Adipocyte (in vitro differentiated cells): ENCODE measurements at regions not wholly inside any gene's neighbourhood (a gene's known extent, or its start where the extent isn't known, plus 50 kb on each side); places are given as distances from the start of the nearest gene placed in this dataset.

Source experiments
- DNase-seq: peaks from one replicate; pipeline ENCODE4 v3.0.0-alpha.2; 2015; ENCODE audit warnings: low read depth
- H3K27me3 ChIP-seq: replicated peaks from 2 replicates; pipeline ENCODE4 v1.7.0; 2013; ENCODE audit warnings: mild to moderate bottlenecking, low read length, moderate library complexity; ENCODE audit not compliant: control insufficient read depth, insufficient read depth
- H3K36me3 ChIP-seq: 2 replicates; pipeline ENCODE4 v1.7.0; 2013; ENCODE audit warnings: low read length, mild to moderate bottlenecking, moderate library complexity; ENCODE audit not compliant: control insufficient read depth, insufficient read depth, severe bottlenecking
- H3K4me1 ChIP-seq: 2 replicates; pipeline ENCODE4 v1.7.0; 2013; ENCODE audit warnings: mild to moderate bottlenecking, low read length, moderate library complexity; ENCODE audit not compliant: control insufficient read depth, insufficient read depth
- H3K4me3 ChIP-seq: 2 replicates; pipeline ENCODE4 v1.7.0; 2013; ENCODE audit warnings: mild to moderate bottlenecking, low read length, moderate library complexity
- H3K9ac ChIP-seq: 2 replicates; pipeline ENCODE4 v1.7.0; 2013; ENCODE audit warnings: mild to moderate bottlenecking, low read length, moderate library complexity
- H3K9me3 ChIP-seq: 2 replicates; pipeline ENCODE4 v1.7.0; 2013; ENCODE audit warnings: mild to moderate bottlenecking, low read length, moderate library complexity; ENCODE audit not compliant: control insufficient read depth

GRCh38 chr5:164563370-164563769 is 1058.0 kb downstream of the MAT2B start:
- Histone ChIP-seq H3K4me3 (no peak overlapping the region), H3K27me3 (no peaks in the 10 kb centered on the region), H3K36me3 (no peaks in the 10 kb centered on the region), H3K9ac (no peak overlapping the region), H3K4me1 (no peaks in the 10 kb centered on the region), H3K9me3 (no peaks in the 10 kb centered on the region)
- DNase-seq = no peak

GRCh38 chr5:164573397-164573796 is 1068.0 kb downstream of the MAT2B start:
- Histone ChIP-seq H3K36me3 (no peaks in the 10 kb centered on the region), H3K9ac (peak overlapping the region; percentile 39), H3K4me3 (no peak overlapping the region), H3K9me3 (no peaks in the 10 kb centered on the region), H3K27me3 (no peaks in the 10 kb centered on the region), H3K4me1 (peaks cover 4% of the 10 kb centered on the region)
- DNase-seq = no peak

- Histone ChIP-seq H3K4me3 (no peak overlapping the region), H3K36me3 (no peaks in the 10 kb centered on the region), H3K27me3 (no peaks in the 10 kb centered on the region), H3K9ac (no peak overlapping the region), H3K4me1 (peaks cover 4% of the 10 kb centered on the region), H3K9me3 (no peaks in the 10 kb centered on the region)
- DNase-seq = no peak
These were observed 1071.8 kb downstream of the MAT2B start for GRCh38 chr5:164577201-164577600.

GRCh38 chr5:164577742-164578141 is 1072.3 kb downstream of the MAT2B start:
- Histone ChIP-seq H3K9me3 (no peaks in the 10 kb centered on the region), H3K4me1 (peaks cover 4% of the 10 kb centered on the region), H3K36me3 (no peaks in the 10 kb centered on the region), H3K27me3 (no peaks in the 10 kb centered on the region), H3K9ac (no peak overlapping the region), H3K4me3 (no peak overlapping the region)
- DNase-seq = no peak

GRCh38 chr5:164578401-164578800 is 1073.0 kb downstream of the MAT2B start:
- DNase-seq = no peak
- H3K36me3 ChIP-seq = no peaks in the 10 kb centered on the region
- H3K9me3 ChIP-seq = no peaks in the 10 kb centered on the region
- peaks cover 1% of the 10 kb centered on the region for H3K4me1 ChIP-seq
- no peak overlapping the region for H3K9ac ChIP-seq
- H3K27me3 ChIP-seq = no peaks in the 10 kb centered on the region
- no peak overlapping the region for H3K4me3 ChIP-seq

GRCh38 chr5:164578911-164579310 is 1073.5 kb downstream of the MAT2B start:
- Histone ChIP-seq H3K27me3 (no peaks in the 10 kb centered on the region), H3K36me3 (no peaks in the 10 kb centered on the region), H3K9ac (no peak overlapping the region), H3K4me1 (no peaks in the 10 kb centered on the region), H3K9me3 (no peaks in the 10 kb centered on the region), H3K4me3 (no peak overlapping the region)
- DNase-seq = no peak

GRCh38 chr5:164580155-164580554 is 1074.7 kb downstream of the MAT2B start:
- no peaks in the 10 kb centered on the region for H3K4me1 ChIP-seq
- DNase-seq = no peak

GRCh38 chr5:164581889-164582288 is 1076.5 kb downstream of the MAT2B start:
- Histone ChIP-seq H3K9me3 (no peaks in the 10 kb centered on the region), H3K4me3 (no peak overlapping the region), H3K9ac (no peak overlapping the region)

More at GRCh38 chr5:164580155-164580554, 1074.7 kb downstream of the MAT2B start:
- no peaks in the 10 kb centered on the region for H3K36me3 ChIP-seq
- H3K4me3 ChIP-seq = no peak overlapping the region
- H3K27me3 ChIP-seq = no peaks in the 10 kb centered on the region
- no peak overlapping the region for H3K9ac ChIP-seq
- H3K9me3 ChIP-seq = no peaks in the 10 kb centered on the region

GRCh38 chr5:164593982-164594381 is 1088.6 kb downstream of the MAT2B start:
- Histone ChIP-seq H3K27me3 (no peaks in the 10 kb centered on the region), H3K36me3 (no peaks in the 10 kb centered on the region), H3K9ac (no peak overlapping the region), H3K4me3 (no peak overlapping the region), H3K9me3 (no peaks in the 10 kb centered on the region), H3K4me1 (no peaks in the 10 kb centered on the region)
- no peak for DNase-seq

More at GRCh38 chr5:164581889-164582288, 1076.5 kb downstream of the MAT2B start:
- H3K4me1 ChIP-seq = no peaks in the 10 kb centered on the region
- H3K36me3 ChIP-seq = no peaks in the 10 kb centered on the region
- no peaks in the 10 kb centered on the region for H3K27me3 ChIP-seq
- no peak for DNase-seq

- H3K27me3 ChIP-seq = no peaks in the 10 kb centered on the region
- H3K4me1 ChIP-seq = peaks cover 9% of the 10 kb centered on the region
- no peaks in the 10 kb centered on the region for H3K9me3 ChIP-seq
- H3K9ac ChIP-seq = no peak overlapping the region
- H3K4me3 ChIP-seq = no peak overlapping the region
- DNase-seq = no peak
- no peaks in the 10 kb centered on the region for H3K36me3 ChIP-seq
These were observed 1092.0 kb downstream of the MAT2B start for GRCh38 chr5:164597293-164597900.

GRCh38 chr5:164600274-164600673 is 1094.9 kb downstream of the MAT2B start:
- H3K9ac ChIP-seq = peak overlapping the region; percentile 2
- peak; percentile 60 for DNase-seq

GRCh38 chr5:164600929-164601535 is 1095.6 kb downstream of the MAT2B start:
- Histone ChIP-seq H3K4me3 (no peak overlapping the region), H3K9me3 (no peaks in the 10 kb centered on the region), H3K9ac (no peak overlapping the region), H3K4me1 (peaks cover 9% of the 10 kb centered on the region), H3K36me3 (no peaks in the 10 kb centered on the region), H3K27me3 (no peaks in the 10 kb centered on the region)
- no peak for DNase-seq

More at GRCh38 chr5:164600274-164600673, 1094.9 kb downstream of the MAT2B start:
- Histone ChIP-seq H3K4me1 (peaks cover 9% of the 10 kb centered on the region), H3K9me3 (no peaks in the 10 kb centered on the region), H3K4me3 (no peak overlapping the region), H3K27me3 (no peaks in the 10 kb centered on the region), H3K36me3 (no peaks in the 10 kb centered on the region)
